Panc1 (cell line): ENCODE measurements at regions not wholly inside any gene's neighbourhood (a gene's known extent, or its start where the extent isn't known, plus 50 kb on each side); places are given as distances from the start of the nearest gene placed in this dataset.

ENCODE experiments used
- ATAC-seq: fragments of 200-7000 bp; cut with Tn5 transposase; 2 replicates; pipeline ENCODE4 v1.9.1; 2020; ENCODE audit warnings: mild to moderate bottlenecking, moderate library complexity
- BruUV-seq: library from RNA; stranded (reverse); fragments of 400-500 nt; replicated peaks from 2 replicates; lab custom pipeline; 2021; lab: Mats Ljungman, UMichigan
- CTCF ChIA-PET: fragments of 300-600 bp; sonication (Branson Sonifier 250); formaldehyde crosslinking; loops from one replicate; lab custom pipeline; 2022; ENCODE audit warnings: antibody characterized with exemption; lab: Charles Lee
- POLR2A ChIA-PET: fragments of 300-600 bp; sonication (Branson Sonifier 250); formaldehyde crosslinking; loops from one replicate; lab custom pipeline; 2022; ENCODE audit warnings: antibody characterized with exemption; lab: Charles Lee
- DNase-seq: peaks from one replicate; pipeline ENCODE4 v3.0.0-alpha.2; 2010; ENCODE audit warnings: low read depth, low spot score
- H3K27ac ChIP-seq: 2 replicates; pipeline ENCODE4 v1.5.1; 2011; ENCODE audit warnings: mild to moderate bottlenecking, low read length, inconsistent platforms
- H3K27me3 ChIP-seq: fragments of 200-500 bp; sonication (Bioruptor generic); 2 replicates; pipeline ENCODE4 v1.6.0; 2014; ENCODE audit warnings: low read length, inconsistent platforms; ENCODE audit not compliant: control insufficient read depth, insufficient read depth
- H3K36me3 ChIP-seq: fragments of 200-500 bp; sonication (Bioruptor generic); 2 replicates; pipeline ENCODE4 v1.5.1; 2014; ENCODE audit warnings: inconsistent platforms, mild to moderate bottlenecking, low read length, moderate library complexity; ENCODE audit not compliant: control insufficient read depth, insufficient read depth
- H3K4me1 ChIP-seq: 2 replicates; pipeline ENCODE4 v1.5.1; 2011; ENCODE audit warnings: inconsistent platforms, mild to moderate bottlenecking, low read length, moderate library complexity; ENCODE audit not compliant: control insufficient read depth, insufficient read depth
- H3K4me3 ChIP-seq, 2 experiments: 2 replicates each; pipeline ENCODE4 v1.5.1; 2011 to 2012; ENCODE audit warnings: low read depth in 2 of 2, low read length in 2 of 2, mild to moderate bottlenecking in 2 of 2, inconsistent platforms in 1 of 2, moderate library complexity in 1 of 2
- H3K9me3 ChIP-seq: fragments of 200-500 bp; sonication (Bioruptor generic); 2 replicates; pipeline ENCODE4 v1.5.1; 2014; ENCODE audit warnings: low read depth, mild to moderate bottlenecking, inconsistent platforms, low read length, moderate library complexity; ENCODE audit not compliant: control insufficient read depth, insufficient read depth
- POLR2AphosphoS5 ChIP-seq: IDR thresholded peaks from 2 replicates; pipeline ENCODE4 v1.6.1; 2012; ENCODE audit warnings: mild to moderate bottlenecking, low read depth, low read length, moderate library complexity
- REST ChIP-seq, 2 experiments: IDR thresholded peaks; 2 replicates each; pipeline ENCODE4 v1.6.1; 2011 to 2012; ENCODE audit warnings: low read depth in 2 of 2, control low read depth in 1 of 2, low read length in 1 of 2, mild to moderate bottlenecking in 1 of 2, moderate library complexity in 1 of 2; ENCODE audit not compliant: insufficient read depth in 1 of 2
- SIN3A ChIP-seq: IDR thresholded peaks from 2 replicates; pipeline ENCODE4 v1.6.1; 2012; ENCODE audit warnings: low read depth, mild to moderate bottlenecking, low read length, moderate library complexity, borderline replicate concordance; ENCODE audit not compliant: insufficient read depth
- TCF7L2 ChIP-seq: IDR thresholded peaks from 2 replicates; pipeline ENCODE4 v1.6.1; 2011; ENCODE audit warnings: mild to moderate bottlenecking, low read depth, low read length, inconsistent platforms
- in situ Hi-C: cut with HindIII; loops from 2 replicates; pipeline ENCODE4 v1.10.0; 2016; ENCODE audit warnings: low sequenced_read_pairs, low pct_unique_long_range_greater_than_20kb
- intact Hi-C: fragments of 100-400 bp; cut with micrococcal nuclease; formaldehyde crosslinking; loops from one replicate; pipeline ENCODE4 v1.10.0; 2022; ENCODE audit not compliant: unreplicated experiment
- TF ChIP-seq, protein P1 (sequence below): fragments of 450-650 bp; IDR thresholded peaks from 2 replicates; pipeline ENCODE4 v1.5.1; 2017; ENCODE audit warnings: mild to moderate bottlenecking

DNA sequence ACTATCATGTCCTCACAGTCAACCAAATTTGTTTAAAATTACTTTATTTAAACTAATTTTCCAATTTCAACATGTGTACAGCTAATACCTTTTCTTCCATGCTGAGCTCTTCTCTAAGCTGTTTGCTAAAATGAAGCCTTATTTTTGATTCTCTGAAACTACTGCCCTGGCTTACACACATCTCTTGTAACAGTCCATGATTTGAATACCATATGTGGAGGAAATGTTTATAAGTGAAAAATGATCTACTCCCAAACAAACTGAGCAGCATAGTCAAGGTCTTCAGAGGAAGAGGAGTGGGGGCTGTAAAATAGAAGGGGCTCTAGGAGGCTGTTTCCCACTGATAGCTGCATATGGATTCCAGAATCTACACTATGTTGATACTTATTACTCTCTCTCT, 188.7 kb downstream of the ANKRD50 start:
- no peaks in the 10 kb centered on the region for H3K9me3 ChIP-seq
- ChIA-PET POLR2A (no interaction called here), CTCF (no interaction called here)
- no peaks in the 10 kb centered on the region for H3K27me3 ChIP-seq
- no peak overlapping the region for H3K4me3 ChIP-seq
- TF ChIP-seq TCF7L2 (no peak), POLR2AphosphoS5 (no peak)
- DNase-seq (no peak), ATAC-seq (no peak)
- in situ Hi-C loops: no loop called here
- intact Hi-C loops: no loop called here
- no peak overlapping the region for H3K27ac ChIP-seq
- BruUV-seq: no TSS peak
- no peaks in the 10 kb centered on the region for H3K36me3 ChIP-seq
- H3K4me1 ChIP-seq: no peaks in the 10 kb centered on the region

DNA sequence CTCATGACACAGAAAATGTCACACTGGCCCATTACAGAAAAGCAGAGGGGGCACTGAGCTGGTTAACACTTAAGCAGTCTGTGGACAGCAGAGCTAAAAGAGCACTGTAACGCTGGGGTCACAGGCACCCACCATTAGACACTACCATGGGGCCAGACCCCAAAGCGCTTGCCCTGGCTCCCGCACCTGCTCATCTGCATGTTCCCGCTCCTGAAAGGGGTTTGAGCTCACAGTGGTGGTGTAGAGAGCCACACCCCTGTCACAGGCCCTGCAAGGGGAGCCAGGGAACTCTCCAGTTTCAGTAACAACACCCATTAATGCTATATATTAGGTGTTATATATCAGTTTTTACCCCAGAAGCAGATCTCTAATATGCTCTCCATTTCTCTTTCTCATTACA, 187.0 kb downstream of the ANKRD50 start:
- intact Hi-C loops: no loop called here
- in situ Hi-C loops: no loop called here
- TF ChIP-seq REST (IDR thresholded peaks at IDR 0.05; ENCODE audit: insufficient read depth in 1 of 2, low read depth in 2 of 2, low read length in 1 of 2): no peak
- TF ChIP-seq POLR2AphosphoS5: no peak
- TF ChIP-seq, protein P1, sequence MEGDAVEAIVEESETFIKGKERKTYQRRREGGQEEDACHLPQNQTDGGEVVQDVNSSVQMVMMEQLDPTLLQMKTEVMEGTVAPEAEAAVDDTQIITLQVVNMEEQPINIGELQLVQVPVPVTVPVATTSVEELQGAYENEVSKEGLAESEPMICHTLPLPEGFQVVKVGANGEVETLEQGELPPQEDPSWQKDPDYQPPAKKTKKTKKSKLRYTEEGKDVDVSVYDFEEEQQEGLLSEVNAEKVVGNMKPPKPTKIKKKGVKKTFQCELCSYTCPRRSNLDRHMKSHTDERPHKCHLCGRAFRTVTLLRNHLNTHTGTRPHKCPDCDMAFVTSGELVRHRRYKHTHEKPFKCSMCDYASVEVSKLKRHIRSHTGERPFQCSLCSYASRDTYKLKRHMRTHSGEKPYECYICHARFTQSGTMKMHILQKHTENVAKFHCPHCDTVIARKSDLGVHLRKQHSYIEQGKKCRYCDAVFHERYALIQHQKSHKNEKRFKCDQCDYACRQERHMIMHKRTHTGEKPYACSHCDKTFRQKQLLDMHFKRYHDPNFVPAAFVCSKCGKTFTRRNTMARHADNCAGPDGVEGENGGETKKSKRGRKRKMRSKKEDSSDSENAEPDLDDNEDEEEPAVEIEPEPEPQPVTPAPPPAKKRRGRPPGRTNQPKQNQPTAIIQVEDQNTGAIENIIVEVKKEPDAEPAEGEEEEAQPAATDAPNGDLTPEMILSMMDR: no peak
- DNase-seq (no peak), ATAC-seq (no peak)
- ChIA-PET CTCF (no interaction called here), POLR2A (no interaction called here)
- H3K9me3 ChIP-seq: no peaks in the 10 kb centered on the region
- no peak overlapping the region for H3K4me3 ChIP-seq
- H3K36me3 ChIP-seq: no peaks in the 10 kb centered on the region
- H3K27ac ChIP-seq: no peak overlapping the region
- H3K27me3 ChIP-seq: no peaks in the 10 kb centered on the region
- H3K4me1 ChIP-seq: no peaks in the 10 kb centered on the region
- BruUV-seq: no TSS peak

- Histone ChIP-seq H3K4me1 (no peaks in the 10 kb centered on the region), H3K4me3 (no peak overlapping the region), H3K27me3 (no peaks in the 10 kb centered on the region), H3K36me3 (no peaks in the 10 kb centered on the region), H3K9me3 (no peaks in the 10 kb centered on the region), H3K27ac (no peak overlapping the region)
- DNase-seq (no peak), ATAC-seq (no peak)
- CTCF ChIA-PET: no interaction called here
- no TSS peak for BruUV-seq
- TF ChIP-seq POLR2AphosphoS5 (no peak), SIN3A (no peak), REST (IDR thresholded peaks at IDR 0.05; ENCODE audit: insufficient read depth in 1 of 2, low read depth in 2 of 2, low read length in 1 of 2) (no peak), TCF7L2 (no peak)
- TF ChIP-seq, protein P1: no peak
- in situ Hi-C loops: no loop called here
- intact Hi-C loops: no loop called here
- POLR2A ChIA-PET: no interaction called here
Observed at GRCh38 chr4:124526331-124526730, 186.2 kb downstream of the ANKRD50 start.
